Islet precursor cell (in vitro differentiated cells): ENCODE measurements at regions not wholly inside any gene's neighbourhood (a gene's known extent, or its start where the extent isn't known, plus 50 kb on each side); places are given as distances from the start of the nearest gene placed in this dataset.

Source experiments
- DNase-seq: peaks from one replicate; pipeline ENCODE4 v3.0.0-alpha.2; 2018

- no peak for DNase-seq
Observed at GRCh38 chr15:27702581-27702980, 396.5 kb downstream of the OCA2 start.

GRCh38 chr15:27701956-27702355, 397.2 kb downstream of the OCA2 start:
- DNase-seq = no peak

DNA sequence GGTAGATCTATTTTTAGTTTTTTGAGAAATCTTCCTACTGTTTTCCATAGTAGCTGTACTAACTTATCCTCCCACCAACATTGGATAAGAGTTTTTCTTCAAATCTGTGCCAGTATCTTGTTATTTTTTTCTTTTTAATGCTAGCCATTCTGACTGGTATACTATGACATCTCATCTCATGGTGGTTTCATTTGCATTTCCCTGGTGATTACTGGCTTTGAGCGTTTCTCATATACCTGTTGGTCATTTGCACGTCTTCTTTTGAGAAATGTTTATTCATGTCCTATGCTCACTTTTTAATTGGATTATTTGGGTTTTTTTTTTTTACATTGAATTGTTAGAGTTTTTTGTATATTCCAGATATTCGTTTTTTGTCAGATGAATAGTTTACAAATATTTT, 398.1 kb downstream of the OCA2 start:
- no peak for DNase-seq

DNA sequence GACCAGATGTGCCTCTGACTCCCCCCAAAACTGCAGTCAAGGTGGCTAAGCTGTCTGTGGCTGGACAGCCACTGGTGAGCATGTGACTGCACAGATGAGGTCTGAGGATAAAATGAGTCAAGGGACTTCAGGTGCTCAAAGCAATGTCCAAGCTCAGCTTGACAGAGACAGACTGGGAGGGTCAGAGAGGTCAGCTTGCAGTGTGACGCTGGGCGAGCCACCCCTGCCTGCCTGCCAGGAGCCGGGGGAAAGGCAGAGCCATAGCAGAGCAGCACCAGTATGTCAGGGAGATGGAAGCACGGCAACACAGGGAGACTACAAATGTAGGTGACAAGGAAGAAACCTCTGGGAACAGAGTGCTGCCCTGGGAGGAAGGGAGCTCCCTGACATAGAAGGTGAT, 399.4 kb downstream of the OCA2 start:
- DNase-seq = no peak

- no peak for DNase-seq
Observed at GRCh38 chr15:27696530-27696929, 402.6 kb downstream of the OCA2 start.

DNA sequence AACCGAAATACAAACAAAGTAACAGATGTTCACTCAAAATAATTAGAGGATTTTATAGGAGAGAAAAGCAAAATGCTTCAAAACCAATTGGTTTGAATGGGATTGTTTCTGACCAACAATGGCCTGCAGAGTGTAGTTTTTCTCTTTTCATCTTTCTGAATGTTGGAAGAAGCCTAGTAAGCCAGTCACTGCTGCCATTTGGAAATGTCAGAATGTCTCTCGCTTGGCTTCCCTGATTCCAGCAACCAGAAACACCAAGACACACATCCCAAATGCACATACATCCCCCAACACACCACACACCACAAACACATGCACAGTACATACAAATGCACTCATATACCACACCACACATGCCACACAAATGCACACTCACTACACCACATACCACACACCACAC, 403.4 kb downstream of the OCA2 start:
- DNase-seq = no peak

DNA sequence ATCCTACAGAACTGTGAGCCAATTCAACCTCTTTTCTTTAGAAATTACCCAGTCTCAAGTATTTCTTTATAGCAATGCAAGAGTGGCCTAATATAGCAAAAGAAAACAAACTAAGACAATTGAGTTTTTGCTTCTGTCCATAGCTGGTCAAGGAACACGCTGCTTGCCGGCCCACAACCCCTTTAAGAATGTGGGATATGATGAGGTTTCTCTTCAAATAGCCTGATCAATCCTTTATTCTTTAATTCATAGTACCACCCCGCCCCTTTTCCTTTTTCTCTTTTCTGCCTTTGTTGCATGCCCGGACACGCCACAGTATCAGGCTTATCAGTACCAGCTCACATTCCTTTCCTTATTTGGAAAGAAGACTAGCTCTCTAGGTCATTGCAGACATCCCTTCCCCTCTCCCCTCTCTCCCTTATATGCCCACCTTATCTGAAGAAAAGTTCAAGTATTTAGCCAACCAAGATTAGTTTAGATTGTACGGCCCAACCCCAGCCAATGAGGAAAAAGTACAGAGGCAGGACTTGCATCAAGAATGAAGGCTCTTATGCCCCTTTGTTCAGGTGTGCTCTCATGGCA, 404.5 kb downstream of the OCA2 start:
- no peak for DNase-seq

- DNase-seq = no peak
Observed at GRCh38 chr15:27693280-27693679, 405.8 kb downstream of the OCA2 start.

DNA sequence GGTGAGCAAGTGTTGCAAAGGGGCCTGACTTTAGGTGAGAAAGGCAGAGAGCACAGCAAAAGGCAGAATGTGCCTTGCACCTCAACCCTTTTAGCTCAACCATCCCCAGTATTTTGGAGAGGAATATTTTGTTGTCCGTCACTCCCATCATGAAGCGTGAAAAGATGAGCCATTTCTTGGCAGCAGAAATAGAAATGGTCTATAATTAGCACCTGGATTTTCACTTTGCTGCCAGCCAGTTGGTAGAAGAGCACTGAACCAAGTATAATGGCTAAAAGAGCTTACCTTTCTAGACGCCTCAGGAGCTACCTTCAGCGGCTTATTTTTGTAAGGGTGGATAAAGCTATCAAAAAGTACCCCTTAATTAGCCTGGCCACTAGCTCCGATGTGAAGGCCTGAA, 406.7 kb downstream of the OCA2 start:
- peak; percentile 20 for DNase-seq

- DNase-seq = no peak
Observed at GRCh38 chr15:27690290-27690689, 408.8 kb downstream of the OCA2 start.

DNA sequence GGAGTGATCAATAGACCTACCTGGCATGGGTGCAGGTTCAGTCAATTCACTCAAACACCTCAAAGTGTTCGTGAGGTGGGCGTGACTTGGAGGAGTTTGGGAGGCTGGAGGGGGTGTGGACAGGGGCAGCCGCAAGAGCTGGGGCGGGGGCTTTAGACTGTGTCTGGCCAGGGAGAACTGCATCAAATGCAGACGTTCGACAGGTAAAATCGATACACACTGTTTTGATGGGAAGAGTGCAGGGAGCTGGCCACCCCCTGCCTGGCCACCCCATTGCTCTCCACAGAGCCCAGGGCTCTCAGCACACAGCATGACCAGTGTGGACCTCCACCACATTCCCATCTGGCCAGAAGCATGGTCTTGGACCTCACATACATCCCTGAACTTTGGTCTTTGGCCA, 412.1 kb downstream of the OCA2 start:
- DNase-seq = no peak

GRCh38 chr15:27686369-27686768, 412.7 kb downstream of the OCA2 start:
- DNase-seq = no peak

DNA sequence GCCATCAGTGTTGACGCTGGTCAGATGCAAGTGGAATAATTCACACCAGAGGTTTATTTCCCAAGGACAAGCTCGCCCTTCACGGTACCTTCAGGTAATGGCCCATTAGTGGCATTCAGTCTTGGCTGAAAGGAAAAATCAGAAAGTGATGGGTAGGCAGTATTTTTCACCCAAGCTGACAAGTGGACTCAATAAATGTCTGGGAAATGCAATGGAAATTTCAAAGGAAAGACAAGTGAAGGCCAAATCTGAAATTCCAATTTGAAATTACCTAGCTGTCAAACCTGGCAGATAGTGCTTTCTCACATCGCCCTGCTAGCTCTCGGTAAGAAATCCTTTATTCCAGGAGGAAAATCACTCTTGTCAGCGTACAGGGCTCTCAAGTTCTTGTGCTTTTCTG, 413.5 kb downstream of the OCA2 start:
- DNase-seq = no peak

- DNase-seq = no peak
Observed at GRCh38 chr15:27683121-27683520, 416.0 kb downstream of the OCA2 start.

DNA sequence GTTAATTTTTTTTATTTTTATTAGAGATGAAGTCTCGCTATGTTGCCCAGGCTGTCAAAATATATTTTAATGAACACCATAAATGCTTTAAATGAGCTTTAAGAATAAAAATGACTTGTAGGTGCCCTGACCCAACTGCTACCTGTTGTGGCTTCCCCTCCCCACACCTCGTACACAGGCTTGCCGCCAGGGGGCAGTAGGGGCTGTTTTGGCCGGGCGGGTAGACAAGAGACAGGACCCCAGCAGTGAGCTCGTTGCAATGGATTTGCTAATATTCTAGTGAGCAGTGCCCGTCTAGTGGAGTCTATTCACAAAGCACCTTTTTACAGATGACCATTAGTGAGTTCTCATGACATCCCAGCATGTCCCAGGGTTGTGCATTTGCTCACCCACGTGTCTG, 418.1 kb downstream of the OCA2 start:
- no peak for DNase-seq

DNA sequence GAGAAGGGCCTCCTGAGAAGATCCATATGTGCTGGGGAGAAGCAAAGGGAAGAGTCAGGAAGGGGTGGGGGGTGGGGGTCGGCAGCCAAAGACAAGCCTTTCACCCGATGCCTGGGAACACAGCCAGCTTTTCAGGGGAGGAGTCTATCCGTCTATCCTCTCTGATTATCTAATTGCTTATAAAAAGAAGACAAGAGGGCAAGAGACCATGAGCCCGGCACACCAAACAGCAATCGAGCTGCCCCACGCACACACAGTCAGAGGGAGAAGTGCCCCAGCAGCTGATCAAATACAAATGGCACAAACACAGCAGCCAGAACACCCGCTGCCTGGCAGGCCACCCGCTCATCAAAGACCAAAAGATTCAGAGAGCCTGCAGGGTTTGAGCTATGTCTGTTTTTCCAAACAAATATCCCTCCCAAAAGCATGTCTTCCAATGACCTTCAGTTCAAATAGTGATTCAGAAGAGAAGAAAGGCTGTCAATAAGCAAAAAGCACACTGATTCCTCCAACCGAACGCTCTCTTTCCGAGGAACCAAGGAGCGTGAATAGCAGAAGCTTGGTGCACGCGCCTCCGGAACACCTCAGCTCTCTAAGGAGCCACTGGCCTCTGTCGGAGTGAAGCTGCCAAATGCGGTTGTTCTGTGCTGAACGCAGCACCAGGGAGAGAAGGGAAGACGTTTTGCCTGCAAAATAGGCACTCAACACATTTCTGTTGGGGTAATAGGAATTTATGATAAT, 419.2 kb downstream of the OCA2 start:
- DNase-seq = no peak

DNA sequence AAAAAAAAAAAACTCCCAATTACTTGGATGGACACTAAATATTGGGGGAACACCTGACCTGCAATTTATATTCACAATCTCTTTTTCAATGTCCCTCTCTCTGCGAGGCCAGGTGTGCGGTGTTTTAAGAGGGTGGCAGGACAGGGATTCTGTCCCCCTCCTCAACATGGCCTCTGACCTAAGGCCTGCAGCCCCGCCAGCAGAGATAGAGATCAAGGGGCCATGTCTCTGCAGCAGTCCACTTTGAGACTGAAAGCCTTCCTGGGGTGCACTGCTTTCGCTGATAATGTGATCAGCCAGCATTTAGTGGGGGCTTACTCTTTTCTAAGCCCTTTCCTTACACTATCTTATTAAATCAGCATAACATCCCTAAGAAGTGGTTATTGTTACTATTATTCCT, 419.9 kb downstream of the OCA2 start:
- no peak for DNase-seq

DNA sequence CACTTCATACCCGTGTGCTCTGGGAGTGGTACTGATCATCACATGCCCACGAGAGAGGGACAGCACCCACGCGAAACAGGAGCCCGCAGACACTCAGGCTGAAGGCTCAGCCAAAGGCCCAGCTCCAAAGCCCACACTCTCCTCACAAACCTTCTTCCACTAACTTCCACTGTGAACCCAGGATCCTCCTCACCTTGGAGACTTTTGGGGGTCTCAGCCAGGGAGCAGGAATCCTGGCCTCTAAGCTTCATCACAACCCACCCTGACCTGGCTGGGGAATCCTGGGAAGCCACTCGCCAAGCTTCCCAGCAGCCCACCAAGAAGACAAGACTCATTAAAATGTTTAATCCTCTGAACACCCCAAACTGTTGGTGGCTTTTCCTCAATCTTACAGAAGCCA, 421.2 kb downstream of the OCA2 start:
- DNase-seq = no peak

GRCh38 chr15:27676647-27677046, 422.5 kb downstream of the OCA2 start:
- no peak for DNase-seq

DNA sequence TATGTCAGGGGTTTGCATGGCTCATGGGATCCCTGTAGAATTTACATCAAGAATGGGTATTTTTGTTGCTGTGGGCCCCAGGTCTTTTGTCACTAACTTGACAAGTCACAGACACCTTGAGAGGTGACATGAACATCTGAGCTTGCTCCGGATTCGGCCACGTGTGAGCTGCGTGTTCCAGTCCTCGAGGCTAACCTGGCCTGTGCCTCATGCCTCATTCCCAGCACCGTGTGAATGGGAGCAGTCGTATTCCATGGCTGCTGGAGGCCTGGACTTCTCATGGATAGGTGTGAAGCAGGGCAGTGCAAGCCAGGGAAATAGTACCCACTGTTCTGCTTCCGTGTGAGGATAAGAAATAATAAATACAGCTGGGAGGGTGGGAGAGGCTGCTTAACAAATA, 423.5 kb downstream of the OCA2 start:
- DNase-seq = no peak

DNA sequence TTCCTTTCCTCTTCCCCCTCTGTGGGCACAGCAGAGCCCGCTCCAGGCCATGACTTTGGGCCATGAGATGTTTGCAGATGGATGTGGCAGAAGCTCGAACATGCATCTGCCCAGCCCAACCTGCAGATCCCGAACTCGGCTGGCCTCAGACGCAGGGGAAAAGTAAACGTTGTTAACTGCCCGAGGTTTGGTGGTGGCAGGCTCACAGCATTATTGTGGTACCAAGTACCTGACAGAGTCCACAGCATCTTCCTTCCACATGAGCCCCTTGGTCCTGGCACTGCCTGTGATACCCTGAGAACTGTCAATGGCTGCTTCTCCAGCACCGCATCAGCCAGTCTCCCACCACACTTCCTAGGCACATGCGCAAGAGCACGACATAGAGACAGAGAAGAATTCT, 424.3 kb downstream of the OCA2 start:
- DNase-seq = no peak

GRCh38 chr15:27673766-27674445, 425.2 kb downstream of the OCA2 start:
- no peak for DNase-seq

DNA sequence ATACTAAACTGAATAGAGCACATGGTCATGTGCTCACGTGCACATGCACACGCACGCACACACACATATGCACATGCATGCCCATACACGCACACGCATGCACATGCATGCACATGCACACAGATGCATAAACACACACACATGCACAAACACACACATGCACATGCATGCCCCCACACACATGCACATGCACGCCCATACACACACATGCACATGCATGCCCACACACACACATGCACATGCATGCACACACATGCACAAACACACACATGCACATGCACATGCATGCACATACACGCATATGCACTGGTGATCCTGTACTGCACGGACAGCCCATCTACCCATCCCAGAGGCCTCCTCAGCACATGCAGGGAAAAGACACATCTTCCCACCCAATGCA, 426.6 kb downstream of the OCA2 start:
- DNase-seq = no peak

GRCh38 chr15:27671819-27672437, 427.2 kb downstream of the OCA2 start:
- DNase-seq = no peak
